ENCODE measurements at regions not wholly inside any gene's neighbourhood (a gene's known extent, or its start where the extent isn't known, plus 50 kb on each side); places are given as distances from the start of the nearest gene placed in this dataset.

GRCh38 chr18:78128004-78128403 is 851.6 kb upstream of the SALL3 start:
- no peaks in the 10 kb centered on the region for H3K27me3 ChIP-seq (ENCODE audit: control insufficient read depth, insufficient read depth, low read length)
- TF ChIP-seq CTCF (IDR thresholded peaks at IDR 0.05; ENCODE audit: insufficient read depth, low read length, poor library complexity, severe bottlenecking), result no peak
- H3K4me3 ChIP-seq (ENCODE audit: low read depth, low read length), result no peak overlapping the region
- no peak for DNase-seq (ENCODE audit: low read depth)
- no peaks in the 10 kb centered on the region for H3K36me3 ChIP-seq (ENCODE audit: control insufficient read depth, insufficient read depth, low read length)

GRCh38 chr18:78129260-78129659 is 850.4 kb upstream of the SALL3 start:
- no peak overlapping the region for H3K4me3 ChIP-seq (ENCODE audit: low read depth, low read length)
- H3K27me3 ChIP-seq (ENCODE audit: control insufficient read depth, insufficient read depth, low read length), result no peaks in the 10 kb centered on the region
- no peak for TF ChIP-seq CTCF (IDR thresholded peaks at IDR 0.05; ENCODE audit: insufficient read depth, low read length, poor library complexity, severe bottlenecking)
- H3K36me3 ChIP-seq (ENCODE audit: control insufficient read depth, insufficient read depth, low read length), result no peaks in the 10 kb centered on the region
- no peak for DNase-seq (ENCODE audit: low read depth)

DNA sequence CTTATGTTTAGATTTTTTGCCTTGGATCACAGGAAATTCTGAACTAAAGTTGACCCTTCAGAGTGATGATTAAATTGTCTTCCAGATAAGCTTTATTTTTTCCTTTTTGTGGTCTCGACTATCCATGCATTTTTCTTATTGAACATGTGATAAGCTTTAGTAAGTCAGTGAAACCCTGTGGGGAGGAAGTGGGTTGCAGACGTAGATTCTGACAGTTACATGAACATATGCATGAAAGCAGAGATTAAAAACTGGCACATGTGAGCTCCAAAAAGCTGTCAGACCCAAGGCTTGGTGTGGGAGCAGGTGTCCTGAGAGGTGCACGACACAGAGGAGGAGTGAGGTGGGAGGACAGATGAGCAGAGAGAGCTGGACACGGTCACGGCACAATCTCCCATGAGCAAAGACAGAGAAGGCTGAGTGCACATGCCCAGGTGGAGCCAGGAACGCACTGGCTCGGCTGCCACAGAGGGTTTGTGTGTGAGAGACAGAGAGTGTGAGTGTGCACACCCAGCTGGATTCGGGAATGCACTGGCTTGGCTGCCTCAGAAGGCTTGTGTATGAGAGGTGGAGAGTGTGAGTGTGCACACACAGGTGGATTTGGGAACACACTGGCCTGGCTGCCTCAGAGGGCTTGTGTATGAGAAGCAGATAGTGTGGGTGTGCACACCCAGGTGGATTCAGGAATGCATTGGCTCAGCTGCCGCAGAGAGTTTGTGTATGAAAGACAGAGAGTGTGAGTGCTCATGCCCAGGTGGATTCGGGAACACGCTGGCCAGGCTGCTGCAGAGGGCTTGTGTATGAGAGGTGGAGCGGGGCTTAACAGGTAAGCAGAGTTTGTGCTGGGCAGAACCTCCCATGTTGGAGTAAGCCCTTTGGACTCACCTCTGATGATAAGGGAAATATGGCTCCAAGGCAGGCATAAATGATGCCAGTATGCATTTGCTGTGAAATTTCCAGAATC is 849.1 kb upstream of the SALL3 start:
- Histone ChIP-seq H3K36me3 (ENCODE audit: control insufficient read depth, insufficient read depth, low read length) (no peaks in the 10 kb centered on the region), H3K4me3 (ENCODE audit: low read depth, low read length) (no peak overlapping the region), H3K27me3 (ENCODE audit: control insufficient read depth, insufficient read depth, low read length) (no peaks in the 10 kb centered on the region)
- no peak for TF ChIP-seq CTCF (IDR thresholded peaks at IDR 0.05; ENCODE audit: insufficient read depth, low read length, poor library complexity, severe bottlenecking)
- DNase-seq (ENCODE audit: low read depth), result no peak

DNA sequence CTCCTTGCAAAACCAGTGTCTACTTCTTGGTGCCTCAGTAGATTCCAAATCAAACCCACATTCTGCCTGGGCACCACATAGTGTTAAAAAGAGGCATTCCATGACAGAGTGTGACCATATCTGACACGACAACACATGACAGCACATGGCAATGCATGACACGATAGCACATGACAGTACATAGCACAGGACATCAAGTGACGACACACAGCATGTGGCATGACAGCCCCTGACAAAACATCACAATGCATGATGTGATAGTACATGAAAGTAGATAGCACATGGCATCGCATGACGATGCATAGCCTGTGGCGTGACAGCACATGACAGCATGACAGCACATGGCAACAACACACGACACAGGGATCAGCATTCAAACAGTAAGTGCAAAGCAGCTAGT is 845.9 kb upstream of the SALL3 start:
- DNase-seq (ENCODE audit: low read depth), result no peak
- no peak for TF ChIP-seq CTCF (IDR thresholded peaks at IDR 0.05; ENCODE audit: insufficient read depth, low read length, poor library complexity, severe bottlenecking)
- Histone ChIP-seq H3K4me3 (ENCODE audit: low read depth, low read length) (no peak overlapping the region), H3K36me3 (ENCODE audit: control insufficient read depth, insufficient read depth, low read length) (no peaks in the 10 kb centered on the region), H3K27me3 (ENCODE audit: control insufficient read depth, insufficient read depth, low read length) (no peaks in the 10 kb centered on the region)

DNA sequence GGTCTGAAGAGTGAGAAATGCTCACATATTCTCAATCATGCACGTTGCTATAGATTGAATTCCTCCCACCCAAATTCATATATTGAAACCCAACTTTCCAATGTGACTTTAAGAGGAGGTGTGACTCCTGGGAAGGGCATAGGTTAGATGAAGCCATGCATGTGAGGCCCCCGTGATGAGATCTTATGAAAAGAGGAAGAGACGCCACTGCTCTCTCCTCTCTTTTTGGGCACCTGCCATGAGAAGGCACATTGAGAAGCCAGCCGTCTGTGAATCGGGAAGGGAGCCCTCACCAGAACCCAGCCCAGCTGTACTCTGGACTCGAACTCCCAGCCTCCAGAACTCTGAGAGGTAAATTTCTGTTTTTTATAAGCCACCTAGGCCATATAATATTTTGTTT is 842.6 kb upstream of the SALL3 start:
- DNase-seq (ENCODE audit: low read depth), result no peak
- no peak for TF ChIP-seq CTCF (IDR thresholded peaks at IDR 0.05; ENCODE audit: insufficient read depth, low read length, poor library complexity, severe bottlenecking)
- H3K27me3 ChIP-seq (ENCODE audit: control insufficient read depth, insufficient read depth, low read length), result no peaks in the 10 kb centered on the region
- no peaks in the 10 kb centered on the region for H3K36me3 ChIP-seq (ENCODE audit: control insufficient read depth, insufficient read depth, low read length)
- no peak overlapping the region for H3K4me3 ChIP-seq (ENCODE audit: low read depth, low read length)
